NB4 (cell line): ENCODE measurements at regions not wholly inside any gene's neighbourhood (a gene's known extent, or its start where the extent isn't known, plus 50 kb on each side); places are given as distances from the start of the nearest gene placed in this dataset.

Experiments used
- CTCF ChIP-seq: IDR thresholded peaks from one replicate; pipeline ENCODE4 v1.5.1; 2012; ENCODE audit warnings: low read depth, low read length
- MAX ChIP-seq: IDR thresholded peaks from 2 replicates; pipeline ENCODE4 v1.6.1; 2011; ENCODE audit warnings: low read depth, low read length
- POLR2A ChIP-seq: IDR thresholded peaks from 2 replicates; pipeline ENCODE4 v1.6.1; 2011; ENCODE audit warnings: mild to moderate bottlenecking; ENCODE audit not compliant: insufficient read length; ENCODE audit errors: extremely low read depth

GRCh38 chr12:92439420-92439805 is 263.4 kb upstream of the PLEKHG7 start:
- TF ChIP-seq MAX: no peak
- no peak for TF ChIP-seq POLR2A
- TF ChIP-seq CTCF: no peak
